ENCODE measurements at regions not wholly inside any gene's neighbourhood (a gene's known extent, or its start where the extent isn't known, plus 50 kb on each side); places are given as distances from the start of the nearest gene placed in this dataset.

DNA sequence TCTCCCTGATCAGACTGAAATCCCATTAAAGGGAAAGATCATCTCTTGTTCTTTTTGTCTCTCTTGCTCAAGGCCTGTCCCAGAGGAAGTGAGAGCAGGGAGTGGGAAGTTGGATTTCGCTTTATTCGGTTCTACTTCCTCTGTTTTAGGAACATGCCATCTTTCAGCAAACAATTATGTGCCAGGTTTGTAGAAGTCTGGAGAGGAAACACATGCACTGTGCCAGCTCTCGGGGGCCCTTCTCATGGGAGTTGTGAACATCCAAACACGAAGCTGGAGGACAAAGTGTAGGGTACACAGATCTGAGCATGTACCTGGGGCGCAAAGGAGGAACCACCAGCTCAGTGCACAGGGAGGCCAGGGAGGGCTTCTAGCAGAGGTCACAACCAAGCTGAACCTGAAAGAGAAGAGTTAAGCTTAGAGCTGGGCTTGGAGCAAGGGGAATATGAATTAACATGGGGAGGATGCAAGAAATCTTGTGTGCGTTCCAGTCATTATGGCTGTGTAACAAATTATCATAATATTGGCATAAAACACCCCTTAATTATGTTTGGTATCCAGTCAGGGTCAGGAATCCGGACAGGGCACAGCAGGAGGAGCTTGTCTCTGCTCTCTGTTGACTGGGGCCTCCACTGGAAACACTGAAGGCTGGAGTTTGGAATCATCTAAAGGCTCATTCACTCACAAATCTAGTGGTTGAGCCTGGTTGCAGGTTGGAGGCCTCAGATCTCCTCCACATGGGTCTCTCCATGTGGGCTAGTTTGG, 128.6 kb downstream of the ZFP36L2 start:
- no peak overlapping the region for H3K27ac ChIP-seq
- H3K9me2 ChIP-seq (ENCODE audit: insufficient read depth): no peaks in the 10 kb centered on the region
- no peak for DNase-seq
- no peaks in the 10 kb centered on the region for H3K79me2 ChIP-seq (ENCODE audit: low read depth)
- CTCF ChIA-PET: no interaction called here
- no peak overlapping the region for H3K4me2 ChIP-seq
- H3F3A ChIP-seq (ENCODE audit: insufficient read depth, low read depth): no peaks in the 10 kb centered on the region
- POLR2A ChIA-PET (ENCODE audit: unreplicated experiment): no interaction called here
- no peaks in the 10 kb centered on the region for H3K27me3 ChIP-seq (ENCODE audit: insufficient read depth, low read depth)
- no peaks in the 10 kb centered on the region for H3K4me1 ChIP-seq (replicated peaks; ENCODE audit: insufficient read depth)
- no peaks in the 10 kb centered on the region for H3K9me3 ChIP-seq (ENCODE audit: insufficient read depth, low read depth)
- no peaks in the 10 kb centered on the region for H4K20me1 ChIP-seq (ENCODE audit: insufficient read depth)
- TF ChIP-seq, protein P1, sequence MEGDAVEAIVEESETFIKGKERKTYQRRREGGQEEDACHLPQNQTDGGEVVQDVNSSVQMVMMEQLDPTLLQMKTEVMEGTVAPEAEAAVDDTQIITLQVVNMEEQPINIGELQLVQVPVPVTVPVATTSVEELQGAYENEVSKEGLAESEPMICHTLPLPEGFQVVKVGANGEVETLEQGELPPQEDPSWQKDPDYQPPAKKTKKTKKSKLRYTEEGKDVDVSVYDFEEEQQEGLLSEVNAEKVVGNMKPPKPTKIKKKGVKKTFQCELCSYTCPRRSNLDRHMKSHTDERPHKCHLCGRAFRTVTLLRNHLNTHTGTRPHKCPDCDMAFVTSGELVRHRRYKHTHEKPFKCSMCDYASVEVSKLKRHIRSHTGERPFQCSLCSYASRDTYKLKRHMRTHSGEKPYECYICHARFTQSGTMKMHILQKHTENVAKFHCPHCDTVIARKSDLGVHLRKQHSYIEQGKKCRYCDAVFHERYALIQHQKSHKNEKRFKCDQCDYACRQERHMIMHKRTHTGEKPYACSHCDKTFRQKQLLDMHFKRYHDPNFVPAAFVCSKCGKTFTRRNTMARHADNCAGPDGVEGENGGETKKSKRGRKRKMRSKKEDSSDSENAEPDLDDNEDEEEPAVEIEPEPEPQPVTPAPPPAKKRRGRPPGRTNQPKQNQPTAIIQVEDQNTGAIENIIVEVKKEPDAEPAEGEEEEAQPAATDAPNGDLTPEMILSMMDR (conservative IDR thresholded peaks at IDR 0.05): no peak
- TF ChIP-seq EZH2 (IDR thresholded peaks at IDR 0.05; ENCODE audit: low read depth): no peak
- H2AFZ ChIP-seq: no peak overlapping the region
- no peak overlapping the region for H3K4me3 ChIP-seq
- BruUV-seq (replicated peaks): no TSS peak
- H3K36me3 ChIP-seq (ENCODE audit: low read depth): no peaks in the 10 kb centered on the region
- intact Hi-C loops (cut with micrococcal nuclease; ENCODE audit: unreplicated experiment): no loop called here

DNA sequence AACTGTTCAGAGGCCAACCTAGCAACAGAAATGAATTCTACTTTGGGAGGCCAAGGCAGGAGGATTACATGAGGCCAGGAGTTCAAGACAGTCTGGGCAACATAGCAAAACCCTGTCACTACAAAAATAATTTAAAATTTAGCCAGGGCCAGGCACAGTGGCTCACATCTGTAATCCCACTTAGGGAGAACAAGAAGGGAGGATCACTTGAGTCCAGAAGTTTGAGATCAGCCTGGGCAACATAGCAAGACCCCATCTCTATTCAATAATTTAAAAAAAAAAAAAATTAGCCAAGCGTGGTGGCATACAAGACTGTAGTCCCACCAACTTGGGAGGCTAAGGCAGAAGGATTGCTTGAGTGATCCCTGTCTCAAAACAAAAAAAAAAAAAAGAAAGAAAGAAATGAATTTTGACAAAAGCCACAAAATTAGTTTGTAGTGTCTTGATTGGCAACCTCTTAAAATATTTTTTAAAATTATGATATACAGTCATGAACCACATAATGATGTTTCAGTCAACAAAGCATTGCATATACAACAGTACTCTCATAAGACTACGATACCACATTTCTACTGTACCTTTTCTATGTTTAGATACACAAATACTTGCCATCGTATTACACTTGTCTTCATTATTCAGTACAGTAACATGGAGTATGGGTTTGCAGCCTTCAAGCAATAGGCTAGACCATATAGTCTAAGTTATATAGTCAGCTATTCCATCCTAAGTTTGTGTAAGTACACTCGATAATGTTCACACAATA, 130.7 kb downstream of the ZFP36L2 start:
- H3K4me3 ChIP-seq: no peak overlapping the region
- ChIA-PET POLR2A (ENCODE audit: unreplicated experiment) (no interaction called here), CTCF (no interaction called here)

DNA sequence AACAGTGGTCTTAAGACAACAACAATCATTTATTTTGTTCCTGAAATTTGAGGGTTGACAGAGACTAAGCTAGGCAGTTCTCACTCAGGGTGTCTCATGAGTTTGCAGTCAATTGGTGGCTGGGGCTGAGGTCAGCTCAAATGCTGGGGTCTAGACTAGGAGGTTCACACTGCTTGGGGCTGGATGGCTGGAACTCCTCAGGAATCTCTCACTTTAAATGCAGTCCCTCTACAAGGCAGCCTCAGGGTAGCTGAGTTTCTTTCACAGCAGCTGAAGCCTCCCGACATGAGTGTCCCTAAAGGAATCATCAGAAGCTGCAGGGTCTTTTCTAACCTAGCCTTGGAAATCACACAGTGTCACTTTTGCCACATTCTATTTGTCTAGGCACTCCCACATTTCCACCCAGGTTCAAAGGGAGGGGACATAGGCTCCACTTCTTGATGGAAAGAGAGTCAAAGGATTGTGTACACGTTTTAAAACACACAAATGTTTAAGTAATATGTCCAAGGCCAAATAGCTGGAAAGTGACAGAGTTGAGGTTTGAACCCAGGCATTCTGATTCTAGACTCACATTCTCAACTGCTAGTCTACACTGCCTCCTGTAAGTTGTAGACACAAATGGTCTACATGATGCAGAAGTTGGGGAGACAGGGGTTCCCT, 133.8 kb downstream of the ZFP36L2 start:
- no peaks in the 10 kb centered on the region for H3K79me2 ChIP-seq (ENCODE audit: low read depth)
- no peaks in the 10 kb centered on the region for H4K20me1 ChIP-seq (ENCODE audit: insufficient read depth)
- no peak overlapping the region for H3K27ac ChIP-seq
- no peaks in the 10 kb centered on the region; the same call in 1 of the 2 replicates for H3K9me3 ChIP-seq (ENCODE audit: insufficient read depth, low read depth)
- no peak overlapping the region for H3K4me3 ChIP-seq
- no peak for DNase-seq
- H3K4me1 ChIP-seq (replicated peaks; ENCODE audit: insufficient read depth): peaks cover 14% of the 10 kb centered on the region
- TF ChIP-seq, protein P1 (conservative IDR thresholded peaks at IDR 0.05): no peak
- TF ChIP-seq EZH2 (IDR thresholded peaks at IDR 0.05; ENCODE audit: low read depth): no peak
- intact Hi-C loops (cut with micrococcal nuclease; ENCODE audit: unreplicated experiment): no loop called here
- H3K36me3 ChIP-seq (ENCODE audit: low read depth): no peaks in the 10 kb centered on the region
- no peaks in the 10 kb centered on the region for H3K27me3 ChIP-seq (ENCODE audit: insufficient read depth, low read depth)
- peaks cover 11% of the 10 kb centered on the region; the same call in 1 of the 2 replicates for H3F3A ChIP-seq (ENCODE audit: insufficient read depth, low read depth)
- POLR2A ChIA-PET (ENCODE audit: unreplicated experiment): interaction anchor here (0.8 kb wide), 1 partner anchor 19 kb away, joined by 3 read pairs; no protein-coding TSS in a partner anchor
- no peak overlapping the region for H3K4me2 ChIP-seq
- BruUV-seq (replicated peaks): no TSS peak
- CTCF ChIA-PET: no interaction called here
- H2AFZ ChIP-seq: no peak overlapping the region
- H3K9me2 ChIP-seq (ENCODE audit: insufficient read depth): no peaks in the 10 kb centered on the region

More for the DNA sequence above, 130.7 kb downstream of the ZFP36L2 start:
- intact Hi-C loops (cut with micrococcal nuclease; ENCODE audit: unreplicated experiment): no loop called here
- Histone ChIP-seq H3K9me3 (ENCODE audit: insufficient read depth, low read depth) (no peaks in the 10 kb centered on the region; the same call in 1 of the 2 replicates), H3K79me2 (ENCODE audit: low read depth) (no peaks in the 10 kb centered on the region), H3K27me3 (ENCODE audit: insufficient read depth, low read depth) (no peaks in the 10 kb centered on the region), H2AFZ (no peak overlapping the region), H4K20me1 (ENCODE audit: insufficient read depth) (no peaks in the 10 kb centered on the region), H3K36me3 (ENCODE audit: low read depth) (no peaks in the 10 kb centered on the region), H3F3A (ENCODE audit: insufficient read depth, low read depth) (no peaks in the 10 kb centered on the region), H3K9me2 (ENCODE audit: insufficient read depth) (no peaks in the 10 kb centered on the region), H3K4me1 (replicated peaks; ENCODE audit: insufficient read depth) (no peaks in the 10 kb centered on the region), H3K27ac (no peak overlapping the region), H3K4me2 (no peak overlapping the region)
- no TSS peak for BruUV-seq (replicated peaks)
- DNase-seq: no peak
- TF ChIP-seq, protein P1 (conservative IDR thresholded peaks at IDR 0.05): no peak
- TF ChIP-seq EZH2 (IDR thresholded peaks at IDR 0.05; ENCODE audit: low read depth): no peak

Data from PC-9 (cell line).